ENCODE measurements at regions not wholly inside any gene's neighbourhood (a gene's known extent, or its start where the extent isn't known, plus 50 kb on each side); places are given as distances from the start of the nearest gene placed in this dataset.

DNA sequence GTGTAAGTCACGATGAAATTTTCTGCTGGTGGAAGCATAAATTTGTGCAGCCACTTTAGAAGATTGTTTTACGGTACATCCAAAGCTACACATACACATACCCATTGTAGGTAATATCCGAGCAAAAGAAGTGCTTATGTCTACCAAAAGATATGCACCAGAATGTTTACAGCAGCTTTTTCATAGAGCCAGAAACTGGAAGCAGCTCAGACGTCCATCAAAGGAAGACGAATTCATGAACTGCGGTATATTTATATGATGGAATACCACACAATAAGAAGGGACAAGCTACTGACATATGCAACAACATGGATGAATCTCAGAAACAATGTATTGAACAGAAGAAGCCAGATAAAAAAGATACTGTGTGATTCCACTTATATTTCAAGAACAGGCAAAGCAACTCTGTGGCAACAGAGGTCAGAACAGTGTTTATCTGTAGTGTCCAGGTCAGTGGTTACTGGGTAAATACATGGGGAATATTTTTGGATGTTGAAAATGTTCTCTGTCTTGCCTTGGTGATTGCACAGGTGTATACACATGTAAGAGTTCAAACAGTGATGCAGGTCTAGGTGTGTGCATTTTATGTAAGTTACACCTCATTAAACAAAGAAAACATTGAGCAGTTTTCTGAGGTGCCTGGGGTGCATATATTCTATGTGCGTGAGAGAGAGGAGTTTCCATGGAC lies 51.9 kb upstream of the EXOC2 start:
- no peak for DNase-seq (ENCODE audit: low read depth in 2 of 2, low spot score in 1 of 2)

DNA sequence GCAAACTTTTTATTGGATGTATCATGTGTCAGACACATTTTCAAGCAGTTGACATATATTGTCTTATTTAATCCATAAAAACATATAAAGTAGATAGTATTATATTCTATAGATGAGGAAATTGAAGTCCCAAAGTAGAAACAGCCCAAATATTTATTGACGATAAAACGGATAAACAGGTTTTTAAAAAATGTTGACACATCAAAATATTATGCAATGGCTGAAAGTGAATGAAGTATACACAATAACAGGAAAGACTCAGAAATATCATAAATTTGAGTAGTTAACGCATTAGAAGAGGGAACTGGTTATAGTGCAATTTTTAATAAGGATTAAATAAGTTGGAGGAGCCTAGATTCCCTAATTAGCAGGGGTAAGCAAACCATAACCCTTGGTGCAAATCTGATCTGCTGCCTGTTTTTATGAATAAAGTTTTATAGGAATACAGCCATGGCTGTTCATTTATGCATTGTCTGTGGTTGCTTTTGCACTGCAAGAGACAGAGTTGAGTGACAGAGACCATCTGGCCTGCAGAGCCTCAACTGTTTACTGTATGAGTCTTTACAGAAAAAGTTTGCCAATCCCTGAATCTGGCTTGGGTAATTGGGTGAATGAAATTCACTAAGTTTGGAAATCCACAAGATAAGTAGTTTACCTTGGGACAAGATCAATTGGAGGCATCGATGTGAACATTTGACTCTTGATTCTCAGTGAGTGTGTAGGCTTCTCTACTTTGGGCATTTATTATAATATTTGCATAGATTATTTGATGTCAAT lies 50.6 kb upstream of the EXOC2 start:
- DNase-seq (ENCODE audit: low read depth in 2 of 2, low spot score in 1 of 2), result no peak
